ENCODE measurements at regions not wholly inside any gene's neighbourhood (a gene's known extent, or its start where the extent isn't known, plus 50 kb on each side); places are given as distances from the start of the nearest gene placed in this dataset.
A peak's percentile ranks its signal among the peaks of the same experiment; 100 is the strongest.
"Not testable (repeated sequence)": the region's sequence is repeated elsewhere in the genome, so short reads cannot be mapped to it uniquely, and the experiment has no call there.

GRCh38 chr19:13652810-13653590 is 111.3 kb upstream of the MRI1 start:
- no peak overlapping the region for H3K9ac ChIP-seq (ENCODE audit: low read depth, low read length)
- H3K27ac ChIP-seq (ENCODE audit: low read depth, low read length) = no peak overlapping the region
- H3K4me3 ChIP-seq (ENCODE audit: low read depth, low read length) = no peak overlapping the region; the same call in 1 of the 2 replicates
- no peaks in the 10 kb centered on the region for H3K27me3 ChIP-seq (ENCODE audit: control insufficient read depth, insufficient read depth, low read length)
- peaks cover 10% of the 10 kb centered on the region for H3K9me3 ChIP-seq (ENCODE audit: control insufficient read depth, insufficient read depth, low read length)
- H3K4me1 ChIP-seq (ENCODE audit: control insufficient read depth, insufficient read depth, low read length) = no peaks in the 10 kb centered on the region
- no peaks in the 10 kb centered on the region for H3K36me3 ChIP-seq (ENCODE audit: control insufficient read depth, insufficient read depth, low read length)

DNA sequence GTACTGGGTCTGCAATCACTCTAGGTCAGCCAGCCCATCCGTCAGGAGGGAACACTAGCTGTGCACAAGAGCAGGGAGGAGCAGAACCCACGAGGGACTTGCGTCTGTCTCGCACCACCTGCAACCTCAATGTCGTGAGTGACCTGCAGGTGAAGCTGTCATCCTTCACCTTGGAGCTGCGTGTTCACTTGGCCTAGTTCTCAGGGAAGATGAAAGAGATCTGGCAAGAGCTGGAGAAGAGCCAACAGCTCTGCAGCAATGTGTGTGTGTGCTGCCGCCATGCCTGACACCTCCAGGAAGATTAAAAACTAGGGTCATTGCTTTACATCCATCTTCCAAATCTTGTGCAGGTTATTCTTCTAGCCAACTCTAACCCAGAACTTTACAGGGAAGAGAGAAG is 117.6 kb upstream of the MRI1 start:
- Histone ChIP-seq H3K4me1 (ENCODE audit: control insufficient read depth, insufficient read depth, low read length) (no peaks in the 10 kb centered on the region), H3K9ac (ENCODE audit: low read depth, low read length) (no peak overlapping the region), H3K4me3 (ENCODE audit: low read depth, low read length) (no peak overlapping the region), H3K27ac (ENCODE audit: low read depth, low read length) (no peak overlapping the region), H3K27me3 (ENCODE audit: control insufficient read depth, insufficient read depth, low read length) (no peaks in the 10 kb centered on the region), H3K36me3 (ENCODE audit: control insufficient read depth, insufficient read depth, low read length) (no peaks in the 10 kb centered on the region), H3K9me3 (ENCODE audit: control insufficient read depth, insufficient read depth, low read length) (no peaks in the 10 kb centered on the region; the same call in 1 of the 2 replicates)

DNA sequence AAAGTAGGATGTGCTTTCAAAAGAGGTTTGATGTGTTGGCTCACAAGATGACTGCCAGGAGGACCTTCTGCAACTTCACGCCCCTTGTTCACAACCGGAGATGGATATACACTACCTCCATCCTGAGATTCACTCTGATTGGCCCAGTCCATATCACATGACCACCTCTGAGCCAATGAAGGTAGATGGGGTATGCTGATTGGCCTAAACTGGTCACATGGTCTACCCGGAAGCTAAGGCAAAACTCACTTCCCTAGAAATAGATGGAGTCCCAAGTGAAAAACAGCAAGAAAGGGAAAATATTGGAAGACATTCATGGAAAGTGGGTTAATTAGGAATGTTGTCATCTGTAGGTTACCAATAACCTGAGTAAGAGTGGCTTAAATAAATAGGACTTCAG is 119.7 kb upstream of the MRI1 start:
- H3K27me3 ChIP-seq (ENCODE audit: control insufficient read depth, insufficient read depth, low read length) = no peaks in the 10 kb centered on the region
- H3K27ac ChIP-seq (ENCODE audit: low read depth, low read length) = no peak overlapping the region

GRCh38 chr19:13640611-13641010 is 123.7 kb upstream of the MRI1 start:
- Histone ChIP-seq H3K9ac (ENCODE audit: low read depth, low read length) (no peak overlapping the region), H3K27me3 (ENCODE audit: control insufficient read depth, insufficient read depth, low read length) (no peaks in the 10 kb centered on the region), H3K4me3 (ENCODE audit: low read depth, low read length) (no peak overlapping the region), H3K36me3 (ENCODE audit: control insufficient read depth, insufficient read depth, low read length) (no peaks in the 10 kb centered on the region), H3K27ac (ENCODE audit: low read depth, low read length) (no peak overlapping the region), H3K4me1 (ENCODE audit: control insufficient read depth, insufficient read depth, low read length) (no peaks in the 10 kb centered on the region), H3K9me3 (ENCODE audit: control insufficient read depth, insufficient read depth, low read length) (no peaks in the 10 kb centered on the region)

More for the DNA sequence above, 119.7 kb upstream of the MRI1 start:
- no peaks in the 10 kb centered on the region; the same call in 1 of the 2 replicates for H3K9me3 ChIP-seq (ENCODE audit: control insufficient read depth, insufficient read depth, low read length)
- no peaks in the 10 kb centered on the region for H3K36me3 ChIP-seq (ENCODE audit: control insufficient read depth, insufficient read depth, low read length)
- no peak overlapping the region for H3K4me3 ChIP-seq (ENCODE audit: low read depth, low read length)
- no peaks in the 10 kb centered on the region for H3K4me1 ChIP-seq (ENCODE audit: control insufficient read depth, insufficient read depth, low read length)
- no peak overlapping the region for H3K9ac ChIP-seq (ENCODE audit: low read depth, low read length)

DNA sequence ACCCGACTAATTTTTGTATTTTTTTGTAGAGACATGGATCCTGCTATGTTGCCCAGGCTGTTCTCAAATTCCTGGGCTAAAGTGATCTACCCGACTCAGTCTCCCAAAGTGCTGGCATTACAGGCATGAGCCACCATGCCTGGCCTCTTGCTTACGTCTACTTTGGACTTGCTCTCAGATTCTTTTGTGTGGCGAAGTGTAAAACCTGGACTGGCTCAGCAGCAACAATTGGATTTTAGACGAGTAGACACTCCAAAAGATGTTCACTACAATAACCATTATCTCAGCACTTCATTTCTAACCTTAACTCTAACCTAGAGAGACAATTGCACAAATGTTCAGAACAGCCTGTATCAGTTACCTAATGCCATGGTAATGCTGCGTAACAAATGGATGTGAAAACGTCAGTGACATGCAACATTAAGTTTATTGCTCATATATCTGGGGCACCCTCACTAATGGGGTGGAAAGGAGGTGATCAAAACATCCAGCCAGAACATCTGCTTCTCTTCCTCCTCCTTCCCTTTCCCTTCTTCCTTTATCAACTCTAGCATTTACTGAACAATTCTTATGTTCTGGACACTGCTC is 124.9 kb upstream of the MRI1 start:
- no peak overlapping the region for H3K4me3 ChIP-seq (ENCODE audit: low read depth, low read length)
- H3K9me3 ChIP-seq (ENCODE audit: control insufficient read depth, insufficient read depth, low read length) = no peaks in the 10 kb centered on the region
- H3K27ac ChIP-seq (ENCODE audit: low read depth, low read length) = no peak overlapping the region
- no peaks in the 10 kb centered on the region for H3K4me1 ChIP-seq (ENCODE audit: control insufficient read depth, insufficient read depth, low read length)
- no peak overlapping the region for H3K9ac ChIP-seq (ENCODE audit: low read depth, low read length)
- H3K27me3 ChIP-seq (ENCODE audit: control insufficient read depth, insufficient read depth, low read length) = no peaks in the 10 kb centered on the region
- no peaks in the 10 kb centered on the region for H3K36me3 ChIP-seq (ENCODE audit: control insufficient read depth, insufficient read depth, low read length)

GRCh38 chr19:13637664-13638063 is 126.7 kb upstream of the MRI1 start:
- no peaks in the 10 kb centered on the region for H3K36me3 ChIP-seq (ENCODE audit: control insufficient read depth, insufficient read depth, low read length)
- peaks cover 9% of the 10 kb centered on the region for H3K4me1 ChIP-seq (ENCODE audit: control insufficient read depth, insufficient read depth, low read length)
- no peak overlapping the region for H3K9ac ChIP-seq (ENCODE audit: low read depth, low read length)
- no peaks in the 10 kb centered on the region for H3K27me3 ChIP-seq (ENCODE audit: control insufficient read depth, insufficient read depth, low read length)
- H3K9me3 ChIP-seq (ENCODE audit: control insufficient read depth, insufficient read depth, low read length) = no peaks in the 10 kb centered on the region
- no peak overlapping the region for H3K4me3 ChIP-seq (ENCODE audit: low read depth, low read length)
- no peak overlapping the region for H3K27ac ChIP-seq (ENCODE audit: low read depth, low read length)

- Histone ChIP-seq H3K36me3 (ENCODE audit: control insufficient read depth, insufficient read depth, low read length) (no peaks in the 10 kb centered on the region), H3K27me3 (ENCODE audit: control insufficient read depth, insufficient read depth, low read length) (no peaks in the 10 kb centered on the region), H3K9ac (ENCODE audit: low read depth, low read length) (no peak overlapping the region), H3K4me1 (ENCODE audit: control insufficient read depth, insufficient read depth, low read length) (peaks cover 10% of the 10 kb centered on the region), H3K9me3 (ENCODE audit: control insufficient read depth, insufficient read depth, low read length) (0 out of 2 replicates have a peak, but pooled peaks cover 4% of the 10 kb centered on the region), H3K4me3 (ENCODE audit: low read depth, low read length) (no peak overlapping the region), H3K27ac (ENCODE audit: low read depth, low read length) (no peak overlapping the region)
These were observed 128.4 kb upstream of the CACNA1A start for GRCh38 chr19:13634658-13635057.

DNA sequence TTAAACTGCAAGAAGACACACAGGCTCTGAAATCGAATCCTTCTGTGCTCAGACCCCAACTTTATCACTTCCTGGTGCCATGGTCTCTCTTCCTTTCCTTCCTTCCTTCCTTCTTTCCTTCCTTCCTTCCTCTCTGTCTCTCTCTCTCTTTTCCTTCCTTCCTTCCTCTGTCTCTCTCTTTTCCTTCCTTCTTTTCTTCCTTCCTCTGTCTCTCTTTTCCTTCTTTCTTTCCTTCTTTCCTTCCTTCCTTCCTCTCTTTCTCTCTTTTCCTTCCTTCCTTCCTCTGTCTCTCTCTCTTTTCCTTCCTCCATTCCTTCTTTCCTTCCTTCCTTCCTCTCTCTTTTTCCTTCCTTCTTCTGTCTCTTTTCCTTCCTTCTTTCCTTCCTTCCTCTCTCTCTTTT is 127.2 kb upstream of the CACNA1A start:
- no peaks in the 10 kb centered on the region for H3K36me3 ChIP-seq (ENCODE audit: control insufficient read depth, insufficient read depth, low read length)
- H3K4me3 ChIP-seq (ENCODE audit: low read depth, low read length) = no peak overlapping the region
- H3K9me3 ChIP-seq (ENCODE audit: control insufficient read depth, insufficient read depth, low read length) = 0 out of 2 replicates have a peak, but pooled peaks cover 4% of the 10 kb centered on the region
- H3K27me3 ChIP-seq (ENCODE audit: control insufficient read depth, insufficient read depth, low read length) = no peaks in the 10 kb centered on the region
- no peak overlapping the region for H3K27ac ChIP-seq (ENCODE audit: low read depth, low read length)
- H3K9ac ChIP-seq (ENCODE audit: low read depth, low read length) = no peak overlapping the region
- H3K4me1 ChIP-seq (ENCODE audit: control insufficient read depth, insufficient read depth, low read length) = peaks cover 10% of the 10 kb centered on the region

GRCh38 chr19:13633109-13633508 is 126.8 kb upstream of the CACNA1A start:
- Histone ChIP-seq H3K27me3 (ENCODE audit: control insufficient read depth, insufficient read depth, low read length) (no peaks in the 10 kb centered on the region), H3K4me1 (ENCODE audit: control insufficient read depth, insufficient read depth, low read length) (peaks cover 10% of the 10 kb centered on the region), H3K4me3 (ENCODE audit: low read depth, low read length) (no peak overlapping the region), H3K9me3 (ENCODE audit: control insufficient read depth, insufficient read depth, low read length) (0 out of 2 replicates have a peak, but pooled peaks cover 4% of the 10 kb centered on the region), H3K36me3 (ENCODE audit: control insufficient read depth, insufficient read depth, low read length) (no peaks in the 10 kb centered on the region), H3K9ac (ENCODE audit: low read depth, low read length) (no peak overlapping the region), H3K27ac (ENCODE audit: low read depth, low read length) (peak overlapping the region; percentile 12)

DNA sequence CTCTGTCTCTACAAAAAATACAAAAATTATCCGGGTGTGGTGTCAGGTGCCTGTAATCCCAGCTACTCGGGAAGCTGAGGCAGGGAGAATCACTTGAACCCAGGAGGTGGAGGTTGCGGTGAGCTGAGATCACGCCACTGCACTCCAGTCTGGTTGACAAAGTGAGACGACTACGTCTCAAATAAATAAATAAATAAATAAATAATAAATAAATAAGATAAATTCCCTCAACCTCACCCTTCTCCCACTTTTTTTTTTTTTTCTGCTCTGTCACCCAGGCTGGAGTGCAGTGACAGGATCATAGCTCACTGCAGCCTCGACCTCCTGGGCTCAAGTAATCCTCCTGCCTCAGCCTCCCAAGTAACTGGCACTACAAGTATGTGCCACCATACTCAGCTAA is 125.9 kb upstream of the CACNA1A start:
- H3K27ac ChIP-seq (ENCODE audit: low read depth, low read length); H3K9me3 ChIP-seq (ENCODE audit: control insufficient read depth, insufficient read depth, low read length); H3K36me3 ChIP-seq (ENCODE audit: control insufficient read depth, insufficient read depth, low read length); H3K4me3 ChIP-seq (ENCODE audit: low read depth, low read length); H3K27me3 ChIP-seq (ENCODE audit: control insufficient read depth, insufficient read depth, low read length); H3K9ac ChIP-seq (ENCODE audit: low read depth, low read length): not testable (repeated sequence)
- H3K4me1 ChIP-seq (ENCODE audit: control insufficient read depth, insufficient read depth, low read length) = peaks cover 10% of the 10 kb centered on the region

- Histone ChIP-seq H3K4me1 (ENCODE audit: control insufficient read depth, insufficient read depth, low read length) (peaks cover 21% of the 10 kb centered on the region), H3K9ac (ENCODE audit: low read depth, low read length) (no peak overlapping the region), H3K36me3 (ENCODE audit: control insufficient read depth, insufficient read depth, low read length) (no peaks in the 10 kb centered on the region), H3K9me3 (ENCODE audit: control insufficient read depth, insufficient read depth, low read length) (0 out of 2 replicates have a peak, but pooled peaks cover 4% of the 10 kb centered on the region), H3K27me3 (ENCODE audit: control insufficient read depth, insufficient read depth, low read length) (no peaks in the 10 kb centered on the region), H3K27ac (ENCODE audit: low read depth, low read length) (peak overlapping the region; percentile 42), H3K4me3 (ENCODE audit: low read depth, low read length) (no peak overlapping the region)
These were observed 123.5 kb upstream of the CACNA1A start for GRCh38 chr19:13629687-13630357.

Data from HUES48 (cell line).